GM13977 (cell line): ENCODE measurements at regions not wholly inside any gene's neighbourhood (a gene's known extent, or its start where the extent isn't known, plus 50 kb on each side); places are given as distances from the start of the nearest gene placed in this dataset.
"Not testable (repeated sequence)": the region's sequence is repeated elsewhere in the genome, so short reads cannot be mapped to it uniquely, and the experiment has no call there.

Experiments used
- DNase-seq: peaks from one replicate; pipeline ENCODE4 v3.0.0; 2012; ENCODE audit warnings: low spot score
- CTCF ChIP-seq: IDR thresholded peaks from 2 replicates; pipeline ENCODE4 v1.5.1; 2012; ENCODE audit warnings: mild to moderate bottlenecking, control low read depth; ENCODE audit not compliant: insufficient read depth; ENCODE audit errors: extremely low read depth, missing control alignments
- in situ Hi-C: fragments of 300-500 bp; cut with MboI; formaldehyde crosslinking; loops from one replicate; pipeline ENCODE4 v1.12.0; 2022; ENCODE audit warnings: low sequenced_read_pairs, low pct_unique_long_range_greater_than_20kb, mixed read lengths, inconsistent platforms; ENCODE audit not compliant: unreplicated experiment

GRCh38 chr21:14675774-14676530 lies 129.8 kb upstream of the SAMSN1 start:
- TF ChIP-seq CTCF = no peak
- no peak for DNase-seq
- in situ Hi-C loops = no loop called here

- no peak for TF ChIP-seq CTCF
- in situ Hi-C loops = no loop called here
- no peak for DNase-seq
Measured at GRCh38 chr21:14673649-14674048, 127.5 kb upstream of the SAMSN1 start.

GRCh38 chr21:14672466-14672865 lies 126.4 kb upstream of the SAMSN1 start:
- no peak for TF ChIP-seq CTCF
- no peak for DNase-seq
- in situ Hi-C loops = no loop called here

GRCh38 chr21:14670409-14670808 lies 124.3 kb upstream of the SAMSN1 start:
- no peak for DNase-seq
- no peak for TF ChIP-seq CTCF

GRCh38 chr21:14669092-14669491 lies 123.0 kb upstream of the SAMSN1 start:
- in situ Hi-C loops, DNase-seq: not testable (repeated sequence)

More at GRCh38 chr21:14670409-14670808, 124.3 kb upstream of the SAMSN1 start:
- in situ Hi-C loops = no loop called here

- in situ Hi-C loops = no loop called here
- no peak for TF ChIP-seq CTCF
- DNase-seq = no peak
Measured at GRCh38 chr21:14657241-14658008, 111.3 kb upstream of the SAMSN1 start.

- TF ChIP-seq CTCF = no peak
- in situ Hi-C loops = no loop called here
- DNase-seq = no peak
Measured at GRCh38 chr21:14646893-14647292, 100.8 kb upstream of the SAMSN1 start.
